ENCODE measurements at regions not wholly inside any gene's neighbourhood (a gene's known extent, or its start where the extent isn't known, plus 50 kb on each side); places are given as distances from the start of the nearest gene placed in this dataset.

DNA sequence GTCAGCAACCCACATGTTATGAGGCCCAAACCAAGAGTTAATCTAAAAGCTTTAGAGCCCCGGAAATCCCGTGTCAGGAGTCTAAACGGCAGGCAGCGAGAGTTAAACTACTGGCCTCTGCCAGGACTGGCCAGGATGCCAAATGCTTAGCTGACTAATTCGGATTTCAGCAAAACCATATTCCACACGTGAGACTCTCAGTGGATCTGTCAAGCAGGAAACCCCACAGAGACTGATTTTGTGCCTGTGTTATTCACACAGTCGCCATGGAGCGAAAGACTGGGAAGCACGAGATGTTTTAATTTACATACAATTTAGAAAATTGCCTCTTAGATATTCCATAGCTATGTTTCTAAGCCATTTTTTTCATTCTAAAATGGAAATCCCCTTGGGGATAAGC, 152.9 kb downstream of the RNASET2 start:
- no peaks in the 10 kb centered on the region for H3K36me3 ChIP-seq (ENCODE audit: control insufficient read depth in 2 of 3, insufficient read depth in 3 of 3, low read length in 3 of 3)
- DNase-seq (no peak), FAIRE-seq (no peak)
- no peaks in the 10 kb centered on the region for H3K27me3 ChIP-seq (ENCODE audit: control insufficient read depth, insufficient read depth, low read length)
- H3K4me1 ChIP-seq (ENCODE audit: control insufficient read depth in 2 of 3, insufficient read depth in 2 of 3, low read depth in 1 of 3, low read length in 3 of 3), result no peaks in the 10 kb centered on the region
- H3K4me3 ChIP-seq (ENCODE audit: low read length in 3 of 3), result no peak overlapping the region
- H3K9ac ChIP-seq (ENCODE audit: low read length in 3 of 3), result no peak overlapping the region
- TF ChIP-seq, protein P1, sequence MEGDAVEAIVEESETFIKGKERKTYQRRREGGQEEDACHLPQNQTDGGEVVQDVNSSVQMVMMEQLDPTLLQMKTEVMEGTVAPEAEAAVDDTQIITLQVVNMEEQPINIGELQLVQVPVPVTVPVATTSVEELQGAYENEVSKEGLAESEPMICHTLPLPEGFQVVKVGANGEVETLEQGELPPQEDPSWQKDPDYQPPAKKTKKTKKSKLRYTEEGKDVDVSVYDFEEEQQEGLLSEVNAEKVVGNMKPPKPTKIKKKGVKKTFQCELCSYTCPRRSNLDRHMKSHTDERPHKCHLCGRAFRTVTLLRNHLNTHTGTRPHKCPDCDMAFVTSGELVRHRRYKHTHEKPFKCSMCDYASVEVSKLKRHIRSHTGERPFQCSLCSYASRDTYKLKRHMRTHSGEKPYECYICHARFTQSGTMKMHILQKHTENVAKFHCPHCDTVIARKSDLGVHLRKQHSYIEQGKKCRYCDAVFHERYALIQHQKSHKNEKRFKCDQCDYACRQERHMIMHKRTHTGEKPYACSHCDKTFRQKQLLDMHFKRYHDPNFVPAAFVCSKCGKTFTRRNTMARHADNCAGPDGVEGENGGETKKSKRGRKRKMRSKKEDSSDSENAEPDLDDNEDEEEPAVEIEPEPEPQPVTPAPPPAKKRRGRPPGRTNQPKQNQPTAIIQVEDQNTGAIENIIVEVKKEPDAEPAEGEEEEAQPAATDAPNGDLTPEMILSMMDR (IDR thresholded peaks at IDR 0.05; ENCODE audit: borderline replicate concordance, extremely low read depth, insufficient read depth), result no peak
- no peak overlapping the region for H3K27ac ChIP-seq (ENCODE audit: low read depth in 2 of 2, low read length in 2 of 2)
- intact Hi-C loops (cut with DNase I), result no loop called here
- H3K9me3 ChIP-seq (ENCODE audit: control insufficient read depth in 2 of 3, insufficient read depth in 1 of 3, low read length in 3 of 3), result peaks cover 0 to 18% (median 0%) of the 10 kb centered on the region in 3 donors

DNA sequence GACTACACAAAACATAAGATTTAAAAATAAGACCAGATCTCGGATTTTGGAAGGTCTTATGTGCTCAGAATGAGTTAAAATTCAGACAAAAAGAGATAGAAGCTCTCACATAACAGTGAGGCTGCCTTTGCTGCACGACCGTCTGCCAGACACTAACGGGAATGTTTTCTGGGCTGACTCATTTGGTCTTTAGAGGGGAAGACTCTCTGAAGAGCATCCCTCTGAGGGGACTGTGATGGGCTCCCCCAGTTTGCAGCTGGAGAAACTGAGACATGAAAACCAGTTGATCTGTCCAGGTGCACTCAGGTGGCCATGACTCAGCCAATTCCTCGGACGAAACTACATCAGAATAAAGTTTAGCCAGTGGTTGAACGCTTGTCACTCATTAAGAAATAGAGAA, 153.9 kb downstream of the RNASET2 start:
- peaks cover 0 to 12% (median 0%) of the 10 kb centered on the region in 3 donors for H3K9me3 ChIP-seq (ENCODE audit: control insufficient read depth in 2 of 3, insufficient read depth in 1 of 3, low read length in 3 of 3)
- H3K9ac ChIP-seq (ENCODE audit: low read length in 3 of 3), result no peak overlapping the region
- intact Hi-C loops (cut with DNase I), result no loop called here
- H3K27ac ChIP-seq (ENCODE audit: low read depth in 2 of 2, low read length in 2 of 2), result no peak overlapping the region
- H3K27me3 ChIP-seq (ENCODE audit: control insufficient read depth, insufficient read depth, low read length), result no peaks in the 10 kb centered on the region
- H3K4me1 ChIP-seq (ENCODE audit: control insufficient read depth in 2 of 3, insufficient read depth in 2 of 3, low read depth in 1 of 3, low read length in 3 of 3), result no peaks in the 10 kb centered on the region
- no peak overlapping the region for H3K4me3 ChIP-seq (ENCODE audit: low read length in 3 of 3)
- FAIRE-seq (no peak), DNase-seq (no peak)
- TF ChIP-seq, protein P1 (IDR thresholded peaks at IDR 0.05; ENCODE audit: borderline replicate concordance, extremely low read depth, insufficient read depth), result no peak
- H3K36me3 ChIP-seq (ENCODE audit: control insufficient read depth in 2 of 3, insufficient read depth in 3 of 3, low read length in 3 of 3), result no peaks in the 10 kb centered on the region

DNA sequence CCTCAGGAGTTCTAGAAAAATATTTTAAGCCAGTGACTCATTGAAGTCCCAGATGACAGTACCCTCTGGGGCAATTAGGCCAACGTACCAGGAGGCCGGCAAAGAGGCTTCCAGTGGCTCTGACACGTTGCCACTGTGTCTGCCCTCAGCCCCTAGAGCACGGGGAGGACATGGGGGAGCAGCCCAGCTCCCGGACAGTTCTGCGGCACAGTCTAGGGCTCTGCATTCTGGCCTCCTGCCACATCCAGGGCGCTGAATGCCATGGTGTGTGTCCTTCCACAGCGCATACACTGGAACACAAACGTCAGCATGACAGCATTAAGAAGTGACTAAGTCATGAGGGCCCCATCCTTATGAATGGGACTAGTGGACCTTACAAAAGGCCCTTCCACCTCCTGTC, 156.2 kb downstream of the RNASET2 start:
- FAIRE-seq, result no peak
- intact Hi-C loops (cut with DNase I), result no loop called here
- H3K4me3 ChIP-seq (ENCODE audit: low read length in 3 of 3), result no peak overlapping the region
- TF ChIP-seq, protein P1 (IDR thresholded peaks at IDR 0.05; ENCODE audit: borderline replicate concordance, extremely low read depth, insufficient read depth), result no peak
- H3K9ac ChIP-seq (ENCODE audit: low read length in 3 of 3), result no peak overlapping the region
- no peaks in the 10 kb centered on the region for H3K27me3 ChIP-seq (ENCODE audit: control insufficient read depth, insufficient read depth, low read length)
- H3K9me3 ChIP-seq (ENCODE audit: control insufficient read depth in 2 of 3, insufficient read depth in 1 of 3, low read length in 3 of 3), result no peaks in the 10 kb centered on the region
- H3K4me1 ChIP-seq (ENCODE audit: control insufficient read depth in 2 of 3, insufficient read depth in 2 of 3, low read depth in 1 of 3, low read length in 3 of 3), result no peaks in the 10 kb centered on the region
- no peak overlapping the region for H3K27ac ChIP-seq (ENCODE audit: low read depth in 2 of 2, low read length in 2 of 2)
- H3K36me3 ChIP-seq (ENCODE audit: control insufficient read depth in 2 of 3, insufficient read depth in 3 of 3, low read length in 3 of 3), result no peaks in the 10 kb centered on the region
- no peak for DNase-seq

DNA sequence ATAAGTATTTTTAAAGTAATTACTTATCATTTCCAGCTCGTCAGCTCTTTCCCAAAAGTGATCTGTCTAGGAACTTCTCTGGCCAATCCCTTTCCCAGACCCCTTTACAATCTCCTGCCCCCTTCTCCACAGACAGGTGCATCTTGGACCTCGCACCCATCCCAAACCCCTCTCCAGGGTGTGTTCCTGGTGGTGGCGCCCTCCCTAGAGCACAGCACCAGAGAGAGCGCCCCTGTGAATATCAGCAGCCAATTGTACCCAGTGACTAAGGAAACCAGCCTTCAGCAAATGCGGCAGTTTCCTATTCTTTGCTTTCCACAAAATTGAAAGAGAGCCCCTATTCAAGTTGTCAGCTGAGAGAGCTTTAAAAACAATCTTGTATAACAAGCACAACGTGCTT, 157.7 kb downstream of the RNASET2 start:
- no peak overlapping the region for H3K4me3 ChIP-seq (ENCODE audit: low read length in 3 of 3)
- H3K27me3 ChIP-seq (ENCODE audit: control insufficient read depth, insufficient read depth, low read length), result no peaks in the 10 kb centered on the region
- no peak overlapping the region for H3K27ac ChIP-seq (ENCODE audit: low read depth in 2 of 2, low read length in 2 of 2)
- TF ChIP-seq, protein P1 (IDR thresholded peaks at IDR 0.05; ENCODE audit: borderline replicate concordance, extremely low read depth, insufficient read depth), result no peak
- no peak overlapping the region for H3K9ac ChIP-seq (ENCODE audit: low read length in 3 of 3)
- no peaks in the 10 kb centered on the region for H3K9me3 ChIP-seq (ENCODE audit: control insufficient read depth in 2 of 3, insufficient read depth in 1 of 3, low read length in 3 of 3)
- H3K36me3 ChIP-seq (ENCODE audit: control insufficient read depth in 2 of 3, insufficient read depth in 3 of 3, low read length in 3 of 3), result no peaks in the 10 kb centered on the region
- DNase-seq (no peak), FAIRE-seq (no peak)
- intact Hi-C loops (cut with DNase I), result no loop called here
- no peaks in the 10 kb centered on the region for H3K4me1 ChIP-seq (ENCODE audit: control insufficient read depth in 2 of 3, insufficient read depth in 2 of 3, low read depth in 1 of 3, low read length in 3 of 3)

All from kidney (tissue), 13 donors.